SK-N-SH (cell line): ENCODE measurements at regions not wholly inside any gene's neighbourhood (a gene's known extent, or its start where the extent isn't known, plus 50 kb on each side); places are given as distances from the start of the nearest gene placed in this dataset.

Experiments
- CTCF ChIA-PET: fragments of 300-600, 350-600 bp; formaldehyde crosslinking; extraction: SDS; loops from one replicate; lab custom pipeline; 2021; lab: Yijun Ruan, JAX
- POLR2A ChIA-PET: fragments of 350-600 bp; sonication (Branson Sonifier 250); formaldehyde crosslinking; extraction: SDS; loops from one replicate; lab custom pipeline; 2020; ENCODE audit warnings: antibody characterized with exemption, inconsistent platforms; lab: Yijun Ruan, JAX
- DNase-seq: peaks from one replicate; pipeline ENCODE4 v3.0.0; 2012
- H2AFZ ChIP-seq: fragments of 200-600 bp; sonication (generic); 2 replicates; pipeline ENCODE4 v1.8.1; 2016; ENCODE audit warnings: antibody characterized with exemption, mild to moderate bottlenecking, low read depth
- H3F3A ChIP-seq: fragments of 200-600 bp; sonication (generic); replicated peaks from 2 replicates; pipeline ENCODE3; 2016; ENCODE audit warnings: antibody characterized with exemption, mild to moderate bottlenecking; ENCODE audit not compliant: insufficient read depth
- H3K27ac ChIP-seq, 2 experiments: fragments of 200-500 bp in 1 of 2; fragments of 200-600 bp in 1 of 2; sonication (Bioruptor generic) in 1 of 2; sonication (generic), shearing (Covaris generic) in 1 of 2; 2 replicates each; pipeline versions ENCODE4 v1.5.1 to v1.6.1; 2014 to 2016; ENCODE audit warnings: low read depth in 2 of 2, inconsistent platforms in 1 of 2, low read length in 1 of 2, mild to moderate bottlenecking in 1 of 2, mixed read lengths in 1 of 2
- H3K27me3 ChIP-seq: fragments of 200-600 bp; sonication (generic), shearing (Covaris generic); 2 replicates; pipeline ENCODE4 v1.6.1; 2016; ENCODE audit warnings: mixed run types; ENCODE audit not compliant: insufficient read depth
- H3K36me3 ChIP-seq, 2 experiments: fragments of 200-500 bp in 1 of 2; fragments of 200-600 bp in 1 of 2; sonication (Bioruptor generic) in 1 of 2; sonication (generic) in 1 of 2; replicated peaks in 1 of 2; 2 replicates each; pipeline versions ENCODE3 to v1.5.1; 2014 to 2016; ENCODE audit warnings: low read length in 1 of 2, mild to moderate bottlenecking in 1 of 2; ENCODE audit not compliant: insufficient read depth in 2 of 2, control insufficient read depth in 1 of 2
- H3K4me1 ChIP-seq, 2 experiments: fragments of 200-500 bp in 1 of 2; fragments of 200-600 bp in 1 of 2; sonication (Bioruptor generic) in 1 of 2; sonication (generic), shearing (Covaris generic) in 1 of 2; 2 replicates each; pipeline versions ENCODE4 v1.5.1 to v1.6.1; 2014 to 2016; ENCODE audit warnings: low read depth in 1 of 2, low read length in 1 of 2, mixed run types in 1 of 2; ENCODE audit not compliant: insufficient read depth in 2 of 2, control insufficient read depth in 1 of 2
- H3K4me2 ChIP-seq: fragments of 200-600 bp; sonication (generic), shearing (Covaris generic); 2 replicates; pipeline ENCODE4 v1.6.1; 2017; ENCODE audit warnings: mixed run types
- H3K4me3 ChIP-seq, 2 experiments: fragments of 200-500 bp in 1 of 2; fragments of 200-600 bp in 1 of 2; sonication (Bioruptor generic) in 1 of 2; sonication (generic), shearing (Covaris generic) in 1 of 2; 2 replicates each; pipeline versions ENCODE4 v1.5.1 to v1.8.1; 2014 to 2016; ENCODE audit warnings: low read depth in 2 of 2, inconsistent platforms in 1 of 2, low read length in 1 of 2, mild to moderate bottlenecking in 1 of 2, mixed read lengths in 1 of 2, moderate library complexity in 1 of 2
- H3K79me2 ChIP-seq: fragments of 200-600 bp; sonication (generic); 2 replicates; pipeline ENCODE4 v1.8.1; 2017; ENCODE audit warnings: mild to moderate bottlenecking; ENCODE audit not compliant: insufficient read depth
- H3K9ac ChIP-seq: fragments of 200-600 bp; sonication (generic); 2 replicates; pipeline ENCODE4 v1.6.1; 2017; ENCODE audit warnings: mixed run types
- H3K9me2 ChIP-seq: fragments of 200-600 bp; sonication (generic); 2 replicates; pipeline ENCODE4 v1.6.1; 2017; ENCODE audit warnings: mixed run types
- H3K9me3 ChIP-seq: fragments of 200-600 bp; sonication (generic); 2 replicates; pipeline ENCODE4 v1.6.1; 2017; ENCODE audit warnings: mixed run types, mild to moderate bottlenecking, moderate library complexity
- H4K20me1 ChIP-seq: fragments of 200-600 bp; sonication (generic); 2 replicates; pipeline ENCODE4 v1.6.1; 2017; ENCODE audit warnings: mild to moderate bottlenecking, mixed run types; ENCODE audit not compliant: insufficient read depth
- ELF1 ChIP-seq: IDR thresholded peaks from 2 replicates; pipeline ENCODE4 v1.4.0; 2012
- EP300 ChIP-seq, 2 experiments: IDR thresholded peaks; 2 replicates each; pipeline versions ENCODE4 v1.4.0 to v1.6.1; 2012; ENCODE audit warnings: borderline replicate concordance in 1 of 2, low read depth in 1 of 2, low read length in 1 of 2
- EZH2phosphoT487 ChIP-seq: fragments of 200-600 bp; sonication (generic); IDR thresholded peaks from 2 replicates; pipeline ENCODE4 v1.6.1; 2017; ENCODE audit warnings: low read depth, mixed run types, mild to moderate bottlenecking, antibody characterized with exemption, moderate library complexity, borderline replicate concordance
- FOSL2 ChIP-seq: IDR thresholded peaks from 2 replicates; pipeline ENCODE4 v1.4.0; 2012; ENCODE audit warnings: low read depth, mild to moderate bottlenecking, moderate library complexity, borderline replicate concordance
- FOXM1 ChIP-seq: IDR thresholded peaks from 2 replicates; pipeline ENCODE4 v1.4.0; 2012; ENCODE audit warnings: low read depth, mild to moderate bottlenecking
- GABPA ChIP-seq: IDR thresholded peaks from 2 replicates; pipeline ENCODE4 v1.4.0; 2012; ENCODE audit warnings: low read depth, mild to moderate bottlenecking
- GATA2 ChIP-seq: sonication (generic); formaldehyde crosslinking; IDR thresholded peaks from 2 replicates; pipeline ENCODE4 v1.5.0; 2020; ENCODE audit warnings: mild to moderate bottlenecking, missing genetic modification reagents
- JUND ChIP-seq: IDR thresholded peaks from 2 replicates; pipeline ENCODE4 v1.4.0; 2012
- MAX ChIP-seq: IDR thresholded peaks from 2 replicates; pipeline ENCODE4 v1.4.0; 2012; ENCODE audit warnings: low read depth
- MEF2A ChIP-seq: IDR thresholded peaks from 2 replicates; pipeline ENCODE4 v1.4.0; 2012; ENCODE audit warnings: low read depth, borderline replicate concordance
- NFIC ChIP-seq: IDR thresholded peaks from 2 replicates; pipeline ENCODE4 v1.4.0; 2012; ENCODE audit warnings: borderline replicate concordance
- NRF1 ChIP-seq: IDR thresholded peaks from 2 replicates; pipeline ENCODE4 v1.6.1; 2012; ENCODE audit warnings: low read depth, mild to moderate bottlenecking, low read length
- PBX3 ChIP-seq: IDR thresholded peaks from 2 replicates; pipeline ENCODE4; 2012
- POLR2AphosphoS5 ChIP-seq: IDR thresholded peaks from 2 replicates; pipeline ENCODE4 v1.6.1; 2012; ENCODE audit warnings: low read depth, low read length
- SIN3A ChIP-seq: IDR thresholded peaks from 2 replicates; pipeline ENCODE4 v1.6.1; 2012; ENCODE audit warnings: low read depth, mild to moderate bottlenecking, low read length, moderate library complexity, borderline replicate concordance
- TAF1 ChIP-seq: IDR thresholded peaks from 2 replicates; pipeline ENCODE4 v1.6.1; 2012; ENCODE audit warnings: low read depth, mild to moderate bottlenecking, low read length, moderate library complexity, borderline replicate concordance
- WGBS: methylation state at CpG from one replicate; pipeline ENCODE4 v1.1.6; 2017; ENCODE audit warnings: low lambda C conversion rate; 5-methylcytosine and 5-hydroxymethylcytosine counted together
- TF ChIP-seq, protein P1 (sequence below): fragments of 150-350 bp; IDR thresholded peaks from 2 replicates; pipeline ENCODE4 v1.6.1; 2016; ENCODE audit warnings: mild to moderate bottlenecking, low read depth, low read length
- TF ChIP-seq, protein P2 (sequence below): IDR thresholded peaks from 2 replicates; pipeline ENCODE4 v1.6.1; 2012; ENCODE audit warnings: mild to moderate bottlenecking, low read depth, low read length, moderate library complexity
- TF ChIP-seq, protein P3 (sequence below): fragments of 150-350 bp; IDR thresholded peaks from 2 replicates; pipeline ENCODE4 v1.6.1; 2017; ENCODE audit warnings: antibody characterized with exemption, low read length, low read depth, borderline replicate concordance
- TF ChIP-seq, protein P4 (sequence below): IDR thresholded peaks from 2 replicates; pipeline ENCODE4 v1.4.0; 2012; ENCODE audit warnings: low read depth, borderline replicate concordance

- H4K20me1 ChIP-seq, result no peaks in the 10 kb centered on the region
- no peak overlapping the region for H3K9ac ChIP-seq
- H3K79me2 ChIP-seq, result no peaks in the 10 kb centered on the region
- CTCF ChIA-PET, result no interaction called here
- no peak overlapping the region for H3K27ac ChIP-seq
- no peak for TF ChIP-seq FOXM1
- TF ChIP-seq ELF1, result no peak
- TF ChIP-seq, protein P1, sequence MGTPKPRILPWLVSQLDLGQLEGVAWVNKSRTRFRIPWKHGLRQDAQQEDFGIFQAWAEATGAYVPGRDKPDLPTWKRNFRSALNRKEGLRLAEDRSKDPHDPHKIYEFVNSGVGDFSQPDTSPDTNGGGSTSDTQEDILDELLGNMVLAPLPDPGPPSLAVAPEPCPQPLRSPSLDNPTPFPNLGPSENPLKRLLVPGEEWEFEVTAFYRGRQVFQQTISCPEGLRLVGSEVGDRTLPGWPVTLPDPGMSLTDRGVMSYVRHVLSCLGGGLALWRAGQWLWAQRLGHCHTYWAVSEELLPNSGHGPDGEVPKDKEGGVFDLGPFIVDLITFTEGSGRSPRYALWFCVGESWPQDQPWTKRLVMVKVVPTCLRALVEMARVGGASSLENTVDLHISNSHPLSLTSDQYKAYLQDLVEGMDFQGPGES, result no peak
- no peak for TF ChIP-seq GABPA
- no peak for TF ChIP-seq TAF1
- no peak for TF ChIP-seq SIN3A
- TF ChIP-seq NFIC, result no peak
- TF ChIP-seq MAX, result no peak
- no peak for TF ChIP-seq JUND
- TF ChIP-seq, protein P2, sequence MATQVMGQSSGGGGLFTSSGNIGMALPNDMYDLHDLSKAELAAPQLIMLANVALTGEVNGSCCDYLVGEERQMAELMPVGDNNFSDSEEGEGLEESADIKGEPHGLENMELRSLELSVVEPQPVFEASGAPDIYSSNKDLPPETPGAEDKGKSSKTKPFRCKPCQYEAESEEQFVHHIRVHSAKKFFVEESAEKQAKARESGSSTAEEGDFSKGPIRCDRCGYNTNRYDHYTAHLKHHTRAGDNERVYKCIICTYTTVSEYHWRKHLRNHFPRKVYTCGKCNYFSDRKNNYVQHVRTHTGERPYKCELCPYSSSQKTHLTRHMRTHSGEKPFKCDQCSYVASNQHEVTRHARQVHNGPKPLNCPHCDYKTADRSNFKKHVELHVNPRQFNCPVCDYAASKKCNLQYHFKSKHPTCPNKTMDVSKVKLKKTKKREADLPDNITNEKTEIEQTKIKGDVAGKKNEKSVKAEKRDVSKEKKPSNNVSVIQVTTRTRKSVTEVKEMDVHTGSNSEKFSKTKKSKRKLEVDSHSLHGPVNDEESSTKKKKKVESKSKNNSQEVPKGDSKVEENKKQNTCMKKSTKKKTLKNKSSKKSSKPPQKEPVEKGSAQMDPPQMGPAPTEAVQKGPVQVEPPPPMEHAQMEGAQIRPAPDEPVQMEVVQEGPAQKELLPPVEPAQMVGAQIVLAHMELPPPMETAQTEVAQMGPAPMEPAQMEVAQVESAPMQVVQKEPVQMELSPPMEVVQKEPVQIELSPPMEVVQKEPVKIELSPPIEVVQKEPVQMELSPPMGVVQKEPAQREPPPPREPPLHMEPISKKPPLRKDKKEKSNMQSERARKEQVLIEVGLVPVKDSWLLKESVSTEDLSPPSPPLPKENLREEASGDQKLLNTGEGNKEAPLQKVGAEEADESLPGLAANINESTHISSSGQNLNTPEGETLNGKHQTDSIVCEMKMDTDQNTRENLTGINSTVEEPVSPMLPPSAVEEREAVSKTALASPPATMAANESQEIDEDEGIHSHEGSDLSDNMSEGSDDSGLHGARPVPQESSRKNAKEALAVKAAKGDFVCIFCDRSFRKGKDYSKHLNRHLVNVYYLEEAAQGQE, result no peak
- TF ChIP-seq GATA2 (CRISPR knock-in tag), result no peak
- no peak for TF ChIP-seq FOSL2
- TF ChIP-seq, protein P3, sequence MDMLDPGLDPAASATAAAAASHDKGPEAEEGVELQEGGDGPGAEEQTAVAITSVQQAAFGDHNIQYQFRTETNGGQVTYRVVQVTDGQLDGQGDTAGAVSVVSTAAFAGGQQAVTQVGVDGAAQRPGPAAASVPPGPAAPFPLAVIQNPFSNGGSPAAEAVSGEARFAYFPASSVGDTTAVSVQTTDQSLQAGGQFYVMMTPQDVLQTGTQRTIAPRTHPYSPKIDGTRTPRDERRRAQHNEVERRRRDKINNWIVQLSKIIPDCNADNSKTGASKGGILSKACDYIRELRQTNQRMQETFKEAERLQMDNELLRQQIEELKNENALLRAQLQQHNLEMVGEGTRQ, result no peak
- TF ChIP-seq EZH2phosphoT487, result no peak
- no peak for TF ChIP-seq NRF1
- TF ChIP-seq, protein P4, sequence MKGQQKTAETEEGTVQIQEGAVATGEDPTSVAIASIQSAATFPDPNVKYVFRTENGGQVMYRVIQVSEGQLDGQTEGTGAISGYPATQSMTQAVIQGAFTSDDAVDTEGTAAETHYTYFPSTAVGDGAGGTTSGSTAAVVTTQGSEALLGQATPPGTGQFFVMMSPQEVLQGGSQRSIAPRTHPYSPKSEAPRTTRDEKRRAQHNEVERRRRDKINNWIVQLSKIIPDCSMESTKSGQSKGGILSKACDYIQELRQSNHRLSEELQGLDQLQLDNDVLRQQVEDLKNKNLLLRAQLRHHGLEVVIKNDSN, result no peak
- TF ChIP-seq POLR2AphosphoS5, result no peak
- TF ChIP-seq PBX3, result no peak
- no peak for TF ChIP-seq EP300 (IDR thresholded peaks at IDR 0.05; ENCODE audit: borderline replicate concordance in 1 of 2, low read depth in 1 of 2, low read length in 1 of 2)
- no peak for TF ChIP-seq MEF2A
- 15% methylated on average over 2 of the region's 2 CpGs for WGBS
- H3K4me1 ChIP-seq, result no peaks in the 10 kb centered on the region
- no peaks in the 10 kb centered on the region for H3K27me3 ChIP-seq
- no peaks in the 10 kb centered on the region for H3K9me2 ChIP-seq
- H3F3A ChIP-seq, result no peaks in the 10 kb centered on the region
- DNase-seq, result no peak
- H3K36me3 ChIP-seq, result no peaks in the 10 kb centered on the region
- POLR2A ChIA-PET, result no interaction called here
- no peak overlapping the region for H3K4me3 ChIP-seq
- no peak overlapping the region for H2AFZ ChIP-seq
- no peak overlapping the region for H3K4me2 ChIP-seq
- no peaks in the 10 kb centered on the region for H3K9me3 ChIP-seq
These were observed 550.3 kb downstream of the FOXG1 start for GRCh38 chr14:29316936-29317335.
